ENCODE measurements at regions not wholly inside any gene's neighbourhood (a gene's known extent, or its start where the extent isn't known, plus 50 kb on each side); places are given as distances from the start of the nearest gene placed in this dataset.
"Not testable (repeated sequence)": the region's sequence is repeated elsewhere in the genome, so short reads cannot be mapped to it uniquely, and the experiment has no call there.

- DNase-seq: no peak
These were observed 586.5 kb upstream of the NRG3 start for GRCh38 chr10:81288544-81288943.

DNA sequence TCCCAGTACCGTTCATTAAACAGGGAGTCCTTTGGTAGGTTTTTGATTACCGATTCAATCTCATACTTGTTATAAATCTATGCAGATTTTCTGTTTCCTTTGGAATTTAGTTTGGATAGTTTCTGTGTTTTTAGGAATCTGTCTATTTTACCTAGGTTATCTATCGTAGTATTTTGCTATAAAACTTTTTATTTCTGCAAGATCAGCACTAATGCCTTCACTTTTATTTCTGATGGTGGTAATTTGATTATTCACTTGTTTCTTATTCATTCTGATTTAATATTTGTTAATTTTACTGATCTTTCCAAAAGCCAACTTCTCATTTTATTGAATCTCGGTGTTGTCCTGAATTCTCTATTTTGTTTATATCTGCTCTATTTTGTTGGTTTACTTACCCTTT is 577.7 kb upstream of the NRG3 start:
- DNase-seq: no peak

DNA sequence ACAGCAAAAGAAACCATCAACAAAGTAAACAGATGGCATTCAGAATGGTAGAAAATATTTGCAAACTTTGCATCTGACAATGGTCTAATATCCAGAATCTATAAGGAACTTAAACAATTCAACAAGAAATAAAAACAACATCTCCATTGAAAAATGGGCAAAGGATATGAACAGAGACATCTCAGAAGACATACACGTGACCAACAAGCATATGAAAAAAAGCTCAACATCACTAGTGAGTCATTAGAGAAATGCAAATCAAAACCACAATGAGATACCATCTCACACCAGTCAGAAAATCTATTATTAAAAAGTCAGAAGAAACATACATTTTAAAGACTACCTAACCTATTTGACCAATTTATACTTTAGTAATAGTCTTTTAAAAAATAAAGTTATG is 571.3 kb upstream of the NRG3 start:
- no peak for DNase-seq

DNA sequence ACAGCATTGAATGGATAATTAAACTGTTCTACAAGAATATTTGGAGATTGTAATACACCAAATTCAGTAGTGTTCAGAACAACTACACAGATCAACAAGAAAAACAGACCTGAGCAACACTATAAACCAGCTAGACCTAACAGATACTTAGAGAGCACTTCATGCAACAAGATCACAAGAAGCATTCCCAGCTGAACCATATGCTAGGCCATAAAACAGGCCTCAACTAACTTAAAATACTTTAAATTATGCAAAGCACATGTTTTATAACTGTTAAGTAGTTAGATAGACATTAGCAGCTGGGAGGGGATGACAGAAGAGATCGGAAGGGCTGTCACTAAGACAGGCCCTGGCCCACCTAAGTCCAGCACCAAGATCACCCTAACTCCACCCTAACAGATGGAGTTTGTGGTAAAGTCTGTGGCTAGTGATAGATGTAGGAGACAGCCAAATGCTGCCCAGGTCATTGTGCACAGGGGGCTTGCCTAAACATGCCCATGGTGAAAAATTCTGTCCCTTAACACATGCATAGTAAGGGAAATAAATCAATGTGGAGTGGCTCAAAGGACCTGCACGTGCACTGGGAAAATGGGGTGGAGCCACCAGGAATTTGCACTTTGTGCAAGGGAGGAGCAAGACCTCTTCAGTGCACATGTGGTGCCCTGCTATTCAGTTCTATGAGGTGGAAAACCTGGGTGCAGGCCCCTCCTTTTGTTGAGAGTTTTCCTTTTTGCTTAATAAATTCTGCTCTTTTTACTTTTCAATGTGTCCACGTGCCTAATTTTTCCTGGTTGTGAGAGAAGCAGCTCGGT is 567.8 kb upstream of the NRG3 start:
- DNase-seq: no peak

DNA sequence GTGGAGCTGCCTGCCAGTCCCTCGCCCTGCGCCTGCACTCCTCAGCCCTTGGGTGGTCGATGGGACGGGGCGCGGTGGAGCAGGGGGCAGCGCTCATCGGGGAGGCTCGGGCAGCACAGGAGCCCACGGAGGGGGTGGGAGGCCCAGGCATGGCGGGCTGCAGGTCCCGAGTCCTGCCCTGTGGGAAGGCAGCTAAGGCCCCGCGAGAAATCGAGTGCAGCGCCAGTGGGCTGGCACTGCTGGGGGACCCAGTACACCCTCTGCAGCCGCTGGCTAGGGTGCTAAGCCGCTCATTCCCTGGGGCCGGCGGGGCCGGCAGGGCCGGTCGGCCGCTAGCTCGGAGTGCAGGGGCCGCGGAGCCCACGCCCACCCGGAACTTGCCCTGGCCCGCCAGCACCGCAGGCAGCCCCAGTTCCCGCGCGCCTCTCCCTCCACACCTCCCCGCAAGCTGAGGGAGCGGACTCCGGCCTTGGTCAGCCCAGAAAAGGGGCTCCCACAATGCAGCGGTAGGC is 565.9 kb upstream of the NRG3 start:
- DNase-seq: no peak

- no peak for DNase-seq
These were observed 560.5 kb upstream of the NRG3 start for GRCh38 chr10:81314471-81314870.

DNA sequence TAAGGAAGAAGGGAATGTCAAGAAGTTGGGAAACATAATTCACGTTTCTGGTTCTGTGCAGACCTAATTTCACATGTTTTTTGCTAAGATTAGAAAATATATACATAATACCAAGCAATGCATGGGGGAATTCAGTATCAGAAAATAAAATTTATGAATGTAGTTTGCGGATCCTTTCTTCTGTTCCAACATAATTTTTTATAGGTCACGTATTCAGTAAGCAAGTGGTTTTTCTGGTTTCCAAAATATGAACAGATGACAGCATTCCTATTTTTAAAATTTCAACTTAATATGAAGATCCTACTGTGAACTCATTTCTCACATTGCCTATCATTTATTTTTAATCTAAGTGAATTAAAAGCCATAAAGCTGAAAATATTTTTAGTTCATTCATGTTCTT is 560.0 kb upstream of the NRG3 start:
- DNase-seq: no peak

GRCh38 chr10:81348003-81348402 is 527.0 kb upstream of the NRG3 start:
- no peak for DNase-seq

DNA sequence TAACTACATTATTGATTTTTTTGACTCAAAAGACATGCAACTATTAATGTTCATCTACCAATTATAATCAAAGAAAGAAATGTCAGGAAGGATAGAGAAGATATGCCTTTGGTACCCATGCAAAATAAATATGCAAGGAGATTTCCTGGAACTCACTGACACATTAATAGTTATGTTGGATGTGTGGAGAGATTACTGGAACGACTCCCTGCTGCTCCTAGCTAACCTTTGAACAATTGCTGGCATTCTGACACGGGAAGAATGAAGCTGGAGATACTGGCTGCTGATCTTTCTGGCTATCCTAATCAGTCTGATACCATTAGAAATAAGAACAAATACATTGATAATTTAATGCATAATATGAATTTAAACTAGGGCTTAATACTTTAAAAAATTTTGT is 507.9 kb upstream of the NRG3 start:
- no peak for DNase-seq

GRCh38 chr10:81386817-81387216 is 488.2 kb upstream of the NRG3 start:
- no peak for DNase-seq

GRCh38 chr10:81403451-81403850 is 471.5 kb upstream of the NRG3 start:
- DNase-seq: no peak

GRCh38 chr10:81405399-81405798 is 469.6 kb upstream of the NRG3 start:
- DNase-seq: no peak

GRCh38 chr10:81414038-81414437 is 461.0 kb upstream of the NRG3 start:
- DNase-seq: no peak

DNA sequence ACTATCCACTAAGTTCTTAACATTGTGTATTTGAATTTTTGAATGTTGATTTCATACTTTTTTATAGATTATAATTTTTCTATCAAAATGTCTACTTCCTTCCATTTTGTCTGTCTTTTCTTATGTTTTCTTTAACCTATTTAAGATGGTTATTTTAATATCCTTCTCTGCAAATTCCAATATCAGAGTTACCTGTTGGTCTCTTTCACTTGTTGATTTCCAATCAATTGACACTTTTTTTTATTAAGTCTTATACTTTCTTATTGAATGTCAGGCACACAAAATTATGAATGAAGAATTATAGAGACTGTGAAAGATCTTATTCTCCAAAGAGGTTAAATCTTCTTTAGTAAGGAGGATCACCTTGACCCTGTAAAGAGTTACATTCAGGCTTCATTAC is 448.3 kb upstream of the NRG3 start:
- no peak for DNase-seq

DNA sequence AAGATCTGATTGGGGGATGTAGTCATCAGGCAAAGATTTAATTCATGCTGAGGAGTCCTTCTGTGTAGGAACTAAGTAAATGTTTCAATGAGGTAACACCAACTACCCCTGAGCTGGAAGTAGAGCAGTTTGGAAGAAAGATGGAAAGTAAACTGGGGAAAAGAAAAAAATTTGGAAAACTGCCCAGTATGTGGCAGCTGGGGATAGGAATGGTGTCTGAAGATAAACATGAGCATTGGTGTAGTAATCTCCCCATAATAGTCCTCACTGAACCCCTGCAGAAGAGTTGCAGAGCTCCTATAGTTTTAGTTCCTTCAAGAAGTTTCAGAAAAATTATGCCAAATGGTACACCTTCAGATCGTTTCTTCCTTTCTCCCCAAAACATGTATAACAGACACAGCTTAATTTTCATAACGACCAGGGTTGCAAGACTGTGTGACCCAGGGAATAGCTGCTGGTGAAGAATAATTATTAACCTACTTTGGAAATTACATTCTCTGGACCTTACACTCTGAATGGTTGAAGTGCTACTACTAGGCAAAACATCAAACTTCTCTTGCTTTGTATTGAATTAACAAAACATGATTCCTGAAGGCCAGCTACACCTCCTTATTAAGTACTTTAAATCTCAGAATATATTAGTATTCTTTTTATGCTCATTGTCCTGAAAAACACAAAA is 446.4 kb upstream of the NRG3 start:
- no peak for DNase-seq

DNA sequence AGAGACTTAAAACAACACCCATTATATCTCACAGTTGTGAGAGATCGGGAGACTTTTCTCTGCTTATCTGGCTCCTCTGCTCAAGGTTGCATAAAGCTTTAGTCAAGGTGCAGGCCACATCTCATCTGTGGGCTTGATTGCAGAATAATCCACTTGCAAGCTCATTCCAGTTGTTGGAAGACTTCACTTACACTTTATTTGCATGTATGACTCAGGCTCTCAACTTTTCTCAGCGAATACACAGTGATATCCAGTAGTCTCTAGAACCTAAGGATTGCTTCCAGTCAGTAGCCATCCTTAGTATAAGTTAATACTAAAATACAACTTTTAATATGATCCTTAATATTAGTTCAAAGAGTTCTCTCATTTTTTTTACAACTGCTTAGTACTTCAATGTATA is 435.5 kb upstream of the NRG3 start:
- DNase-seq: no peak

DNA sequence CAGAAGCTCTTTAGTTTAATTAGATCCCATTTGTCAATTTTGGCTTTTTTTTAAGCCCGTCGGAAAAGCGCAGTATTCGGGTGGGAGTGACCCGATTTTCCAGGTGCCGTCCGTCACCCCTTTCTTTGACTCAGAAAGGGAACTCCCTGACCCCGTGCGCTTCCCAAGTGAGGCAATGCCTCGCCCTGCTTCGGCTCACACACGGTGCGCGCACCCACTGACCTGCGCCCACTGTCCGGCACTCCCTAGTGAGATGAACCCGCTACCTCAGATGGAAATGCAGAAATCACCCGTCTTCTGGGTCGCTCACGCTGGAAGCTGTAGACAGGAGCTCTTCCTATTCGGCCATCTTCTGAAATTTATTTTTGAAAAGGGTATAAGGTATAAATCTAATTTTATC is 433.4 kb upstream of the NRG3 start:
- not testable (repeated sequence) for DNase-seq

DNA sequence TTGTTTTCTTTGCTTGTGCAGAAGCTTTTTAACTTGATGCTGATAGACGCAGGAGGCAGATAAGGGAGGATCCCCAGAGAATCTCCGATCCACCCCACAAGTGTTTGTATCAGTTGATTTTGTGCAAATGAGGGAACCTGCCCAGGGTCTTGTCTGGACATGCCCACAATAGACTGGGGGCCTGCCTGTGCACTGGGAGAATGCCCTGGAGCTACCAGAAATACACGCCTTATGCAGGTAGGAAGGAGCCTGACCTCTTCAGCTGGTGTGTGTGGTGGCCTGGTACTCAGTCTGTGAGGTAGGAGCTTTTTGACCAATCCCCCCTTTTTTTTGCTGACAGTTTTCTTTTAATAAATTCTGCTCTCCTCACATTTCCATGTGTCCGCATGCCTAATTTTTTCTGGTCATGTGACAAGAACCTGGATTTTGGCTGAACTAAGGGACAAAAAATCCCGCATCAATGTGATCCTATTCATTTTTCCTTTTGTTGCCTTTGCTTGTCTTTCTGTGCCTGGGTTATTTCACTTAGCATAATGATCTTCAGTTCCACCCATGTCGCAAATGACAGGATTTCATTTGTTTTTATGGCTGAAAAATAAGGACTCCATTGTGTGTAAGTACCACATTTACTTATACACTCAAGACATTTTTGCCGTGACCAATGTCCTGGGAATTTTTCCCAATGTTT is 430.6 kb upstream of the NRG3 start:
- DNase-seq: no peak

DNA sequence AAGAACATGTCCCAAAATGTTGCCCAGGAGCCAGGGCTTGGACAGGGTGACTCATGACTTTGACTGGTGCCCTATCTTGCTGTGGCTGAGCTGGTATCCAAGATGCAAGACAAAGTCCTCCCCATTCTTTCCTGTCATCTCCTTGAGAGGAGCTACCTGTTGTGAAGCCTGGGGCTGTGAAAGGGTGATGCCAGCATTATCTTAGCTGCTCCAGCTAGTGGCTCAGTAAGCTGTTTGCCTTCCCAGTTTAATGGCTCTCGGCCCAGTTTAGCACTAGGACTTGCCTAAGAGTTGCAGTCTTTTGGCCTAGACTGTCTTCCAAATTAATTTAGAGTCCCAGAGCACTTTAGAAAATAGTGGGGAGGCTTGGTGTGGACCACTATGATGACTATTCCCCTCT is 424.3 kb upstream of the NRG3 start:
- no peak for DNase-seq

- DNase-seq: no peak
These were observed 402.0 kb upstream of the NRG3 start for GRCh38 chr10:81472927-81473470.

- no peak for DNase-seq
These were observed 401.2 kb upstream of the NRG3 start for GRCh38 chr10:81473755-81474154.

GRCh38 chr10:81479316-81479715 is 395.7 kb upstream of the NRG3 start:
- no peak for DNase-seq

- DNase-seq: no peak
These were observed 378.4 kb upstream of the NRG3 start for GRCh38 chr10:81496626-81497025.

Data from activated CD4-positive, alpha-beta T cell treated with anti-CD3 and anti-CD28 coated beads, Interleukin-2, amount 50 U/mL, for 16 hours (primary cell).